ENCODE measurements at regions not wholly inside any gene's neighbourhood (a gene's known extent, or its start where the extent isn't known, plus 50 kb on each side); places are given as distances from the start of the nearest gene placed in this dataset.

DNA sequence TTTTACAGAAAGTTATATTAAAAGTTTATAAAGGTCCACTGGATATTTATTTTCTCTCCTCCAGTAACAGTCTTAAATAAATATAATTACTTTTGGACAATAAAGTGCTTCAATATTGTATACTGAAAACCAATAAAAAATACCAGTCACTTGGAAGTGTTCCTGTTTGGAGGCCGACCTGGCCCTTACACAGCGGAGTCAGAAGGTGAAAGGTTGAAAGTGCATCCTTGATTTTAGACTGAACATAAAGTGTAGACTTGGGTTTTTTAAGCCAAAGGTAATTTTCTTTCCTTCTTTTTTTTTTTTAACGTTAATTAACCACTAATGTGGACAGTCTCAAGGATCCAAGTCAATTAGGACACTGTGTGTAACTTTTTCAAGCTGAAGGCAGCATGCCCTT, 152.3 kb upstream of the TBX18 start:
- TF ChIP-seq SIN3A (IDR thresholded peaks at IDR 0.05; ENCODE audit: borderline replicate concordance, insufficient read depth, low read depth, low read length), result no peak
- no peak overlapping the region for H3K4me3 ChIP-seq (ENCODE audit: low read depth in 2 of 2, low read length in 2 of 2)
- ChIA-PET POLR2A (no interaction called here), CTCF (no interaction called here)
- DNase-seq (ENCODE audit: low read depth, low spot score), result no peak
- no peak for ATAC-seq
- BruUV-seq (replicated peaks), result no TSS peak
- intact Hi-C loops (cut with micrococcal nuclease; ENCODE audit: unreplicated experiment) (no loop called here), in situ Hi-C loops (cut with HindIII; ENCODE audit: low pct_unique_long_range_greater_than_20kb, low sequenced_read_pairs) (no loop called here)
- H3K4me1 ChIP-seq (ENCODE audit: control insufficient read depth, insufficient read depth, low read length), result no peaks in the 10 kb centered on the region
- no peaks in the 10 kb centered on the region for H3K9me3 ChIP-seq (ENCODE audit: control insufficient read depth, insufficient read depth, low read depth, low read length)
- H3K27ac ChIP-seq (ENCODE audit: low read length), result no peak overlapping the region
- no peaks in the 10 kb centered on the region for H3K36me3 ChIP-seq (ENCODE audit: control insufficient read depth, insufficient read depth, low read length)
- peaks cover 2% of the 10 kb centered on the region; the same call in 1 of the 2 replicates for H3K27me3 ChIP-seq (ENCODE audit: control insufficient read depth, insufficient read depth, low read length)

DNA sequence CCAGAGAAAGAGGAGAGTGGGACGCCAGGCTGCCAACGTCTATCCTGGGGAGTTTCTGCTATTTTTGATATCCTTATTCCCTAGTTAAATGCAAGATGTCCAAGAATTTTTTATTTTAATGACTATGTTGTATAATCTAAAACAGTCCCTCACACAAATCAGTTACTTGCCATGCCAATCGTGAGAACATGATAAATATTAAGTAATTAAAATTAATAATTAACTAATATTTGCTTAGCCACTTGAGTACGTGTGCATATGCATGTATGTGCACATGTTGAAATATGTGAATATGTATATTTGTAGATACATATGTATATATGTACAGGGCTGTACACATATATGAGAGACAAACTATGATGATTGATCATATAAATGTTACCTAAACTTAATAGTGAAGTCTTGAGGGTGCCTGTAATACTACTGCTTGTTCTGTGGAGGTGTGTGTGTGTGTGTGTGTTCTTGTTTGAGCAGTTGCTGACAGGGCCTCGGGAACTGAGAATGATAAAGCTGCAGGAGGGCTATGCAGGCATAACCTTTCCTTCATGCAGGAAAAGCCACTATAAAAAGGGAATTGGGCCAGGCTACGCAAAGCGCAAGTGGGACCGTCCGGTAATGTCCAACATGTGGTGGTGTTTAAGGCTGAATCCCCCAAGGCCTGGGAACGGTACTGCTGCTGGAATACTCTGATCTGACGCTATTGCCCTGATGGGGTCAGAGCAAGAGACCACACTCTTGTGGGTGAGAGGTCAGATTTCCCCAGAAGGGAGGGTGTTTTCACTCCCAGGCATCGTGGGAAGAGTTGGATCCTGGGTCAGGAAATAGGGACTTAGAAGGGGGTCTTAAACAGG, 148.3 kb upstream of the TBX18 start:
- in situ Hi-C loops (cut with HindIII; ENCODE audit: low pct_unique_long_range_greater_than_20kb, low sequenced_read_pairs) (no loop called here), intact Hi-C loops (cut with micrococcal nuclease; ENCODE audit: unreplicated experiment) (no loop called here)
- CTCF ChIA-PET, result no interaction called here
- DNase-seq (ENCODE audit: low read depth, low spot score), result no peak
- no peak overlapping the region for H3K27ac ChIP-seq (ENCODE audit: low read length)
- no peak for ATAC-seq
- H3K4me3 ChIP-seq (ENCODE audit: low read depth in 2 of 2, low read length in 2 of 2), result no peak overlapping the region
- no TSS peak for BruUV-seq (replicated peaks)
- H3K36me3 ChIP-seq (ENCODE audit: control insufficient read depth, insufficient read depth, low read length), result no peaks in the 10 kb centered on the region
- H3K9me3 ChIP-seq (ENCODE audit: control insufficient read depth, insufficient read depth, low read depth, low read length), result no peaks in the 10 kb centered on the region
- TF ChIP-seq CTCF (IDR thresholded peaks at IDR 0.05) (no peak), TCF7L2 (IDR thresholded peaks at IDR 0.05; ENCODE audit: low read depth, low read length) (no peak), REST (IDR thresholded peaks at IDR 0.05; ENCODE audit: insufficient read depth in 1 of 2, low read depth in 2 of 2, low read length in 1 of 2) (no peak), POLR2AphosphoS5 (IDR thresholded peaks at IDR 0.05; ENCODE audit: low read depth, low read length) (no peak), SIN3A (IDR thresholded peaks at IDR 0.05; ENCODE audit: borderline replicate concordance, insufficient read depth, low read depth, low read length) (no peak)
- POLR2A ChIA-PET, result no interaction called here
- no peaks in the 10 kb centered on the region for H3K27me3 ChIP-seq (ENCODE audit: control insufficient read depth, insufficient read depth, low read length)
- no peaks in the 10 kb centered on the region for H3K4me1 ChIP-seq (ENCODE audit: control insufficient read depth, insufficient read depth, low read length)

GRCh38 chr6:84910906-84911607, 146.7 kb upstream of the TBX18 start:
- no peak for DNase-seq (ENCODE audit: low read depth, low spot score)
- ATAC-seq, result no peak
- Histone ChIP-seq H3K4me1 (ENCODE audit: control insufficient read depth, insufficient read depth, low read length) (no peaks in the 10 kb centered on the region), H3K27ac (ENCODE audit: low read length) (no peak overlapping the region), H3K4me3 (ENCODE audit: low read depth in 2 of 2, low read length in 2 of 2) (no peak overlapping the region), H3K27me3 (ENCODE audit: control insufficient read depth, insufficient read depth, low read length) (no peaks in the 10 kb centered on the region), H3K36me3 (ENCODE audit: control insufficient read depth, insufficient read depth, low read length) (no peaks in the 10 kb centered on the region), H3K9me3 (ENCODE audit: control insufficient read depth, insufficient read depth, low read depth, low read length) (no peaks in the 10 kb centered on the region)
- ChIA-PET CTCF (no interaction called here), POLR2A (no interaction called here)
- BruUV-seq (replicated peaks), result no TSS peak
- TF ChIP-seq REST (IDR thresholded peaks at IDR 0.05; ENCODE audit: insufficient read depth in 1 of 2, low read depth in 2 of 2, low read length in 1 of 2) (no peak), CTCF (IDR thresholded peaks at IDR 0.05) (no peak), TCF7L2 (IDR thresholded peaks at IDR 0.05; ENCODE audit: low read depth, low read length) (no peak), SIN3A (IDR thresholded peaks at IDR 0.05; ENCODE audit: borderline replicate concordance, insufficient read depth, low read depth, low read length) (no peak), POLR2AphosphoS5 (IDR thresholded peaks at IDR 0.05; ENCODE audit: low read depth, low read length) (no peak)
- in situ Hi-C loops (cut with HindIII; ENCODE audit: low pct_unique_long_range_greater_than_20kb, low sequenced_read_pairs) (no loop called here), intact Hi-C loops (cut with micrococcal nuclease; ENCODE audit: unreplicated experiment) (no loop called here)
